ENCODE measurements at regions not wholly inside any gene's neighbourhood (a gene's known extent, or its start where the extent isn't known, plus 50 kb on each side); places are given as distances from the start of the nearest gene placed in this dataset.

DNA sequence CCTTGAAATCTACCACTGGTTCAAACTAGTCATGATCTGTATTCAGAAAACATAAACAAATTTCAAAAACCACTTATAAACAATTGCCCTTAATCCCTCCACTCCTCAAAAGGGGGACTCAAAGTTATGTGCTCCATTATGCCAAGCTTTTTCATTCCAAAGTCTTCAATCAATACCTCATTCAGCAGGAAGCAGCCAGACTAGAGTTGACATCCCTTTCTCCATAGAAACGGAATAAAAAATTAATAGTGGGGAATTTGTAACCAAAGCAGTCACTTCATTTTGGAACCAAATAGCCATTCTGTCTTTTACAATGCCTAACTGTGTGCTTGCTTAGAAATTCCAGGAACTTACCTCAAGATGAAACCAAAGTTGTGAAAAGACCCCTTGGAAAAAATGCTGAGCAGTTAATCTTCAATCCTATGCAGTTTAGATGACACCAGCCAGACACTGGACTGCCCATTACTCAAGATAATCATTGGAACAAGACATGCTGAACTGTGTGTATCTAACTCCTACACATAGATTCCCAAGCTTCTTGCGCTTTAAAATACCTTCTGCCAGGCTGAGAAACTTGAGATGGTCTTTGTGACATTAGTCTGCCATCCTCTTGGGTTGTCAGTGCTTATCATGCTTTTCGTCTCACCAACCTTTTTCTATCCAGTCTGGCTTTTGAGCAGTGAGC lies 406.2 kb downstream of the PLOD2 start:
- TF ChIP-seq YY1 (IDR thresholded peaks at IDR 0.05; ENCODE audit: insufficient read depth, insufficient read length), result no peak
- no peak for TF ChIP-seq ZNF274 (IDR thresholded peaks at IDR 0.05; ENCODE audit: low read depth, low read length)
- TF ChIP-seq SUZ12 (IDR thresholded peaks at IDR 0.05; ENCODE audit: extremely low read depth, insufficient read depth, insufficient read length), result no peak

Measured in NT2/D1 (cell line).